AG04450 (cell line): ENCODE measurements at regions not wholly inside any gene's neighbourhood (a gene's known extent, or its start where the extent isn't known, plus 50 kb on each side); places are given as distances from the start of the nearest gene placed in this dataset.

Experiments
- CTCF ChIA-PET: fragments of 300-600, 350-600 bp; formaldehyde crosslinking; extraction: SDS; loops from one replicate; lab custom pipeline; 2022; ENCODE audit warnings: antibody characterized with exemption, inconsistent platforms; lab: Charles Lee
- POLR2A ChIA-PET: fragments of 350-600 bp; formaldehyde crosslinking; extraction: SDS; loops from one replicate; lab custom pipeline; 2021; ENCODE audit warnings: antibody characterized with exemption, inconsistent platforms; lab: Yijun Ruan, JAX
- DNase-seq: peaks from one replicate; pipeline ENCODE4 v3.0.0-alpha.2; 2011; ENCODE audit warnings: low read depth, low spot score
- H3K27ac ChIP-seq: one replicate; pipeline ENCODE4 v1.5.1; 2012; ENCODE audit warnings: low read depth, low read length, control low read depth
- H3K27me3 ChIP-seq: one replicate; pipeline ENCODE4 v1.6.0; 2012; ENCODE audit warnings: low read length; ENCODE audit not compliant: control insufficient read depth, insufficient read depth
- H3K4me3 ChIP-seq: 2 replicates; pipeline ENCODE4 v1.5.1; 2011; ENCODE audit warnings: mild to moderate bottlenecking, low read depth, low read length, control low read depth
- H3K9me3 ChIP-seq: 2 replicates; pipeline ENCODE4 v1.5.1; 2012; ENCODE audit warnings: low read length; ENCODE audit not compliant: control insufficient read depth, insufficient read depth
- CTCF ChIP-seq: IDR thresholded peaks from 2 replicates; pipeline ENCODE4 v1.5.1; 2011; ENCODE audit warnings: low read depth, low read length, control low read depth, inconsistent platforms

- DNase-seq = no peak
- no peak overlapping the region for H3K4me3 ChIP-seq
- POLR2A ChIA-PET = no interaction called here
- CTCF ChIA-PET = interaction anchor here (0.6 kb wide), 1 partner anchor 17 kb away, joined by 3 read pairs; no protein-coding TSS in a partner anchor
- no peaks in the 10 kb centered on the region for H3K9me3 ChIP-seq
- no peak for TF ChIP-seq CTCF
- no peaks in the 10 kb centered on the region for H3K27me3 ChIP-seq
- H3K27ac ChIP-seq = no peak overlapping the region
These were observed 116.5 kb upstream of the CMC1 start for GRCh38 chr3:28124882-28125281.

GRCh38 chr3:28125342-28125741, 116.1 kb upstream of the CMC1 start:
- ChIA-PET POLR2A (no interaction called here), CTCF (interaction anchor here (0.6 kb wide), 1 partner anchor 16 kb away, joined by 3 read pairs; no protein-coding TSS in a partner anchor)
- H3K9me3 ChIP-seq = no peaks in the 10 kb centered on the region
- no peaks in the 10 kb centered on the region for H3K27me3 ChIP-seq
- H3K27ac ChIP-seq = no peak overlapping the region
- TF ChIP-seq CTCF = no peak
- no peak overlapping the region for H3K4me3 ChIP-seq
- DNase-seq = no peak

GRCh38 chr3:28130836-28131235, 110.6 kb upstream of the CMC1 start:
- H3K9me3 ChIP-seq = no peaks in the 10 kb centered on the region
- ChIA-PET CTCF (no interaction called here), POLR2A (no interaction called here)
- no peak overlapping the region for H3K4me3 ChIP-seq
- DNase-seq = no peak
- no peaks in the 10 kb centered on the region for H3K27me3 ChIP-seq
- H3K27ac ChIP-seq = no peak overlapping the region
- no peak for TF ChIP-seq CTCF

- Histone ChIP-seq H3K9me3 (no peaks in the 10 kb centered on the region), H3K27me3 (no peaks in the 10 kb centered on the region), H3K27ac (no peak overlapping the region), H3K4me3 (no peak overlapping the region)
- ChIA-PET CTCF (no interaction called here), POLR2A (no interaction called here)
- DNase-seq = no peak
- no peak for TF ChIP-seq CTCF
These were observed 108.5 kb upstream of the CMC1 start for GRCh38 chr3:28132941-28133340.

- Histone ChIP-seq H3K4me3 (no peak overlapping the region), H3K27me3 (no peaks in the 10 kb centered on the region), H3K9me3 (no peaks in the 10 kb centered on the region), H3K27ac (no peak overlapping the region)
- ChIA-PET POLR2A (no interaction called here), CTCF (no interaction called here)
- no peak for DNase-seq
- no peak for TF ChIP-seq CTCF
These were observed 107.2 kb upstream of the CMC1 start for GRCh38 chr3:28134198-28134597.
